ENCODE measurements at regions not wholly inside any gene's neighbourhood (a gene's known extent, or its start where the extent isn't known, plus 50 kb on each side); places are given as distances from the start of the nearest gene placed in this dataset.
"Not testable (repeated sequence)": the region's sequence is repeated elsewhere in the genome, so short reads cannot be mapped to it uniquely, and the experiment has no call there.

DNA sequence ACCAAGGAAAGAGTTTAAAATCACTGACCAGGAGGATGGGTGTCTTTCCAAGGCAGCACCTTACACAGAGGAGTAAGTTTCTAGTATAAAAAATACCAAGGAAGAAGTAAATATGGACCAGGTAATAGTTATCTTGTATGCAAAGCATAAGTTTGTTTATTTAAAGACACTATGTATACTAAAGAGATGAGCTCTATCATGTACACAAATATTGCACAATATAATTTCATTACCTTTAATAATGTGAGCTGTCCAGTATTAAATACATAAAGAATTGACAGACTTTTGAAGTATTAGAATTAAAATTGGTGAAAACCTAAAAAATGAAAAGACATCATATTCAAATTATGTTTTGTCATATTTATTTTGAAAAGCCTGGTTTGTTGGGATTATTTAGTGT is 322.0 kb upstream of the MIR17HG start:
- DNase-seq (ENCODE audit: low spot score): no peak

DNA sequence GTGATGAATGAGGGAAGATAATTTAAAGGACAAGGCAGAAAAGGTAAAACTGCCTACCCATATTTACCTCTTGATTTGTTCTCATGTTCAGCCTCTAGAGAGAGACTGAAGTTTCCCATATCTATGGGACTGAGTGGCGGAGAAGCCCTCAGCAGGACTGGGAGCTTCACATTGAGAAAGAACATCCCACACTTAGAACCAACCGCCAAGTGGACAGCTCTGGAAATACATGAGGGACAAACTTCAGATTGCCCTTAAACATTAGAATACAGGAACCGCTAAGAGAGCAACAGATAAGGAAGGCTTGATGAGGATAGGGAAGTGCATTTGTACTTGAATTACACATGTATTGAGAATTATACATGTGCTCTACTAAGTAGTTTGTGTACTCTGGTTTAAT is 316.0 kb upstream of the MIR17HG start:
- DNase-seq (ENCODE audit: low spot score): no peak

GRCh38 chr13:91032104-91032503 is 315.4 kb upstream of the MIR17HG start:
- DNase-seq (ENCODE audit: low spot score): no peak

DNA sequence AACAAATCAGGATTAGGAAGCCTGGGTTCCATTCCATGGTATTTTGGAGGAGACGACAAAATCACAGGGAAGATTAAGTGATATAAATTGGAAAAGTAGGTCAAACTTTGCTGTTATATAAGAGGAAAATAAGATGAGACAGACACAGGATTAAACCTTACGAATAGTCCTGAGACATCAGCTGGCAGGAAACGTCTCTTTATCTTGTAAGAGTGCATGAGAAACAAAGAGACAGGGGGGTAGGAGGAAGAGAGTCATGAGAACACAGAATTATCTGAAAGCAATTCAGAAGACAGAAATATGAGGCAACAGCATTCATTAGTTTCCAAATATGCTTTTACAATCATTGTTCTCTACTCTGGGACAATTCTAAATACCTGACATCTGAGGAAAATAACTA is 310.6 kb upstream of the MIR17HG start:
- no peak for DNase-seq (ENCODE audit: low spot score)

- no peak for DNase-seq (ENCODE audit: low spot score)
These were observed 304.6 kb upstream of the MIR17HG start for GRCh38 chr13:91042870-91043269.

DNA sequence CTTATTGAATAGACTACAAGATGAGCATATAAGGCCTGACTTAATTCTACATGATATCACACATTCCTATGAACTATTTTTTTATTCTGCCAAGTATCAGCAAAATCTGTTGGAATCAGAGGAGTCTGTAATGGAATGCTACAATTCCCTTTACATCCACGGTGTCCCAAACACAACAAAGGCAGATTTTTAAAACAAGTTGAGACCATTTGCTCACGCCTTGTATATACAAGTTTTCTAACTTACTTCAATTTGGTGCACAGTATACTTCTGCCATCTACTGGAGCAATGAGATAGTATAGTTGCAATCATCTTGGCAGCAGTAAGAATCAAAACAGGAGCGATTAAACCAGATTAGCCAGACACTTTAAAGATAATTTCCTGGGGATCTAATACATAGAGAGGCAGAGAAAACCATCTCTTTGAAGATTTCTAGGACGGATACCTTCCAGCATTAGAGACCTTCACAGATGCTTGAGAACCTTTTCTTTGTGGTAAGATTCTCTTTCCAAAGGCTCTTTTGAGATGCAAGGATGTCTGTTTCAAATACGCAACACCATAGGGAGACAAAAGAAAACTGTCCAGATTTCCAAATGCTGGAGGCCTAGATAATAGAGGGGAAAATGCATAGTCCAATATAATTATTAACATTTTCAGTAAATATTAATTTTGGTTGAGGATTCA is 302.0 kb upstream of the MIR17HG start:
- no peak for DNase-seq (ENCODE audit: low spot score)

DNA sequence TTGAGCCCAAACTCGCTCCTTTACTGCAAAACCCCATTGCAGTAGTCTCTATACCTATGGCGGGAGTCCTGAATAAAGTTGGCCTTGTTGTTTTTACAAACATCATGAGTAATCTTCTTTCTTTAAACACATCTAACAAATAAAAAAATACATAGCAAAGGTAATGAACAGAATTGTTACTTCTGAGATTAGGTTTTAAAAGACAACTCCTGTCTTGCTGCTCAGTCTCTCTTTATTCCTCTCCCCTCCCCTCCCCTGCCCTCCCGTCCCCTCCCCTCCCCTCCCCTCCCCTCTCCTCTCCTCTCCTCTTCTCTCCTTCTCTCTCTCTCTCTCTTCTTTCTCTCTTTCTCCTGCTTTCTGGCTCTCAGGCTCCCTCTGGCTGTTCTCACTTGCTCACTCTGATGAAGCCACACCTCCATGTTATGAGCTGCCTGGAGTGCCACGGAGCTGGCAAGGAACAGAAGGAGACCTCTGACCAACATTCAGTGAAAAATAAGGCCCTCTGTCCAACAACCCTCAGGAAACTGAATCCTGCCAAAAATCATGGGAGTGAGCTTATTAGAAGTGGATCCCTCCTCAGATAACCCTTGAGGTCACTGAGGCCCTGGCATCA is 300.7 kb upstream of the MIR17HG start:
- no peak for DNase-seq (ENCODE audit: low spot score)

DNA sequence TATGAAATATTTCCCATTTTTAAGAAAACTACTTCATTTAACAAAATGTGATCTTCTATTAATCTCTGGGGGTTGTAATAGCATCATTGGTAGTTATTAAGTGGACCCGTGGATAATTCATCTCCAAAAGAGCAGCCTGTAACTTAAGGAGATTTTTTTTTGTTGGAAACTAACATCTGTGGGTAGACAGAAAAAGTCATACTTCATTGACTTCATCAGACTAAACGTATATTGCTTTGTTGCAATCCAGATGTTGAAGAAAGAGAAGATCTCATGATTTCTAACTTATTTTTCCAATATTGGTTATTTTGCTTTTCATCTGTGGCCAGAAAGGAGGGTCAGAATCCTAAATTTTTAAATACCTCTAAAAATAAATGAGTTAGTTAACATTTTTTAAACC is 296.5 kb upstream of the MIR17HG start:
- DNase-seq (ENCODE audit: low spot score): no peak

DNA sequence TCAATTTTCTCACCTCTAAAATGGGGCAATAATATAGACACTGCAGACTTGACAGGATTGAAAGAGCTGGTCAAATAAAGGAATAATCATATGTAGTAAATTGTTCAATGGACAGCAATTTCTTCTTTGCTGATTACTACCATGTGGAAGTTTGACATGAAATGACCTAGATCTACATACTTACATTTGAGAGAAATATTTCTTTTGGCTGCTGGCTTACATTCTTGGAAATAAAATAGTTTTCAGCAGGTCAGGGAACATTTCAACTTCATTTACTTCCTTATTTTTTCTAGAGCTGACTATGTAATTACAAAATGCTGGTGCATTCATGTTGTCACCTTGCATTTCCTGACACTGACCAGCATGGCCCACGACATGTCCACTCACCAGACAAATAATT is 294.6 kb upstream of the MIR17HG start:
- no peak for DNase-seq (ENCODE audit: low spot score)

- DNase-seq (ENCODE audit: low spot score): no peak
These were observed 294.0 kb upstream of the MIR17HG start for GRCh38 chr13:91053318-91054065.

GRCh38 chr13:91054902-91055301 is 292.6 kb upstream of the MIR17HG start:
- DNase-seq (ENCODE audit: low spot score): no peak

DNA sequence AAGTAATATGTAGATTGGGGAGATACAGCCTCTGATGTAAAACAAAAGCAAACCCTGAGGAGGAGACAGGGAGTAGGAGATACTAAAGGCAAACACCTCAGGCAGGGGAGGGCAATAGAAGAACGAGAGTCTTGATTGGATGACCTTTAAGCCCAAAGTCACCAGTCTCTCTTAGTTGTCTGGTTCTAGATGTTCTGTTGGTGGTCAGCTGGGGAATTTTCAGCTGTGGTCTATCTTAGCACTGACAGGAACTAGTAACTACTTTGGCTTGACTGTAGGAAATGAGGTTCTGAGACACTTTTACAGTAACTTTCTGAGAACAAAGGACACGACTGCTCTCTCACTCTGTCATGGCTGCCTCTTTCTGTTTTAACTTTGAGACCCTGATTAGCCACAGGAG is 290.7 kb upstream of the MIR17HG start:
- DNase-seq (ENCODE audit: low spot score): no peak

- DNase-seq (ENCODE audit: low spot score): not testable (repeated sequence)
These were observed 290.0 kb upstream of the MIR17HG start for GRCh38 chr13:91057507-91057906.

GRCh38 chr13:91058066-91058465 is 289.4 kb upstream of the MIR17HG start:
- DNase-seq (ENCODE audit: low spot score): no peak

- DNase-seq (ENCODE audit: low spot score): no peak
These were observed 288.6 kb upstream of the MIR17HG start for GRCh38 chr13:91058919-91059318.

- DNase-seq (ENCODE audit: low spot score): no peak
These were observed 280.7 kb upstream of the MIR17HG start for GRCh38 chr13:91066745-91067144.

GRCh38 chr13:91072486-91072885 is 275.0 kb upstream of the MIR17HG start:
- no peak for DNase-seq (ENCODE audit: low spot score)

DNA sequence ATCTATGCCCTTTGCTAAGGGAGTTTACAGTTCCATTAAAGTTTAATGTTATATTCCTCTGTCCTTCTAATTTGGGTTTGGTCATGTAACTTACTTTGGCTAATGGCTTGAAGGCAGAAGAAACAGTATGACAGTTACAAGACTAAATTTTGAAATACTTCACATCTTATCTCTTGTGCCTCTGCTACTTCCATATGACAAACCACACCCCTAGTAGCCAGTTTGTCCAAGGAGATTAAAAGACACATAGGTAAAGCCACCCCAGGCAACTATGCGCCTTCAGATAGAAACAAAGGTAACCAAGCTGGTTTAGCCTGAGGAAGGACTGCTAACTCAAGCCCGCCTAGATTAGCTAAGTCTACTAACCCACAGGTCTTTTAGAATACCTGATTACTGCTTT is 273.4 kb upstream of the MIR17HG start:
- DNase-seq (ENCODE audit: low spot score): no peak

GRCh38 chr13:91076830-91077229 is 270.7 kb upstream of the MIR17HG start:
- DNase-seq (ENCODE audit: low spot score): no peak

- no peak for DNase-seq (ENCODE audit: low spot score)
These were observed 269.3 kb upstream of the MIR17HG start for GRCh38 chr13:91078093-91078679.

GRCh38 chr13:91079176-91079575 is 268.3 kb upstream of the MIR17HG start:
- no peak for DNase-seq (ENCODE audit: low spot score)

- peak; percentile 4 for DNase-seq (ENCODE audit: low spot score)
These were observed 262.4 kb upstream of the MIR17HG start for GRCh38 chr13:91085127-91085526.
